HG03521 (cell line): ENCODE measurements at regions not wholly inside any gene's neighbourhood (a gene's known extent, or its start where the extent isn't known, plus 50 kb on each side); places are given as distances from the start of the nearest gene placed in this dataset.

ENCODE experiments used
- ATAC-seq: cut with Tn5 transposase; IDR thresholded peaks from one replicate; pipeline ENCODE4 v1.9.1; 2021; ENCODE audit warnings: mild to moderate bottlenecking, moderate library complexity; ENCODE audit not compliant: unreplicated experiment

DNA sequence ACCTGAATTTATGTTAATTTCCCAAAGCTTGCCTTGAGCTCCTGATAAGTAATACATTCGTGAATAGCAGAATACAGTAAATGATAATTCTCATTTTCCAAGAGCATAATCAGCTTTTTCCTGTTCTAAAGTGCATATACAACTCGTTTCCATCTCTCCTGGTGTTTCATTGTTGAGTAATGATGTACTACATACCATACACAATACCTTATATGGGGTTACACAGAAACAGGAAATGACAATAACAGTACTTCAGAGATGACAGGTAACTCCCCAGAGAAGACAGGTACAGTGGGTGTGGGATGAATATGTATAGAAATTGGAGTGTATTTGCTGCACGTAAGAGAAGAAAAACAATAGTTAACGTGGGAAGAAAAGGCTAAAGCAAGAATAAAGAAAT lies 287.1 kb downstream of the TENT4A start:
- no peak for ATAC-seq

DNA sequence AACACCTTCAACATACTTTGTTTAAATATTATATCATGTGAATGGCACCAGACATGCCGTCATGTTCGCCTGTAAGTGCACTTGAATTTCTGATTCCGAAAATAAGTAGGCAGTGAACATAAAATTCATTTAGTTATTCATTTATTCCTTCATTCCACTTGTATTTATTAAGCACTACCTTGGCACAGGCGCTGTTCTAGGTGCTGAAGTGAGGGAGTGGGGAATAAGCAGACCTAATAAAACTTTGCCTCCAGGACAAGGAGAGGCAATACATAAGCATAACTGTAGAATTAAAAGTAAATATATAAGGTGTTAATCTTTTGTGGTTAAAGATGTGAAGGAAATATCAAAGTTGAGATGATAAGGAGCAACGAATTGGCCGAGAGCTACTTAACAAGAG lies 297.4 kb downstream of the TENT4A start:
- no peak for ATAC-seq

DNA sequence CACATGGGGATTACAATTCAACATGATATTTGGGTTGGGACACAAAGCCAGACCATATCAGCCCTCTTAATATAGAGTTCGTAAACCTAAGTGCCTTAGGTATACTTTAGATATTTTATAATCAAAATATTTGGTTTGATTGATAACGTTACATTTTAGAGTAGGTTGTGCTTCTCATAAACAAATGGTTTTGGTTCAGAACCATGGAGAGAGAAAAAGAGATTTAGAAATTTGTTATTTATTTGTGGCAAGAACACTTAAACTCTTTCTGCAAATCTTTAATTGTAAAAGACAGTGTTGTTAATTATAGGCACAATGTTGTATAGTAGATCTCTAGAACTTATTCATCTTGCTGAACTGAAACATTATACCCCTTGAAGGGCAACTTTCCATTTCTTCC lies 298.8 kb downstream of the TENT4A start:
- no peak for ATAC-seq

DNA sequence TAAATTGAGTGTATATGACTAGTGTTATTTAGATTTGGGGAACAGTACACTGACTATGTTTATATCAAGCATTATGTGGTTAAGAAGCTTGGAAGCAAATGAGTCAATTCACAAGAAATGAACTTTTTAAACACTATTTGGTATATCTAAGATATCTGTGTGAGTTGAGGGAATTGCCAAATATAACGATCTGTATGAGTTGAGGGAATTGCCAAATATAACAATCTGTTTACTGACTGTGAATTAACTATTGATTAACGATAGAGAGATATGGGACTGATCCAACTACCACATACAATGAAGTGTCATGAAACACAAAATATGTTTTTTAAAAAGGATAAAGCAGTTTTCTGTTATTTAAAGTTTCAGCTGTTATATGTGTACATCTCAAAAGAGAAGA lies 301.4 kb downstream of the TENT4A start:
- ATAC-seq = no peak

DNA sequence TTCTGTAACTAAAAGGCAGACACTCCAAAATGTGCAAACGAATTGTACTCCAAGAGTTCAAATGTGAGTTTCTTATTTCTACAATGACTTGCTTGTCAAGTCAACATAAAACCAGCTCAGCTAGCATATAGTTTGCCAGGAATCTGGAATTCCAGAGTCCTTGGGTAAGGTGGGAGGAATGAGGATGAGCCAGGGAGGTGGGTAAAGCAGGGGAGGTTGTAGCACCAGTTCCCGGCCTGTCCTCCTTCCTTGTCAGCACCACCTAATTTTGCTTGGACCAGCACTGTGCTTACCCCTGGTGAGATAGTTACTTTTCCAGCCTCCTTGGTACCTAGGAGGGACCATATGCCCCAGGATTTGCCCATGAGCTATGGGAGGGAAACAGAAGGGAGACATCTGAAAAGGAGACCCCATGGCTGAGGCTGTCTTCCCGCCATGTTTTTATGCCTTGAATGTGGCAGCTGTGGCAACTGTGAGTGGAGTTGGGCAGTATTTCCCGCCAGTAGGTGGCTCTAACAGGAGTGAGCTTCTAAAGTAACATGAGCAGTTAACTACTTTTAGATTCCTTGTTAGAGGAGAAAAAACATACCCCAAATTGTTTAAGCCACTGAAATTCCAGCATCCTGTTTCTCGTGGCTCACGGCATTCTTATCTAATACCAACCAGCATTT lies 302.5 kb downstream of the TENT4A start:
- no peak for ATAC-seq

DNA sequence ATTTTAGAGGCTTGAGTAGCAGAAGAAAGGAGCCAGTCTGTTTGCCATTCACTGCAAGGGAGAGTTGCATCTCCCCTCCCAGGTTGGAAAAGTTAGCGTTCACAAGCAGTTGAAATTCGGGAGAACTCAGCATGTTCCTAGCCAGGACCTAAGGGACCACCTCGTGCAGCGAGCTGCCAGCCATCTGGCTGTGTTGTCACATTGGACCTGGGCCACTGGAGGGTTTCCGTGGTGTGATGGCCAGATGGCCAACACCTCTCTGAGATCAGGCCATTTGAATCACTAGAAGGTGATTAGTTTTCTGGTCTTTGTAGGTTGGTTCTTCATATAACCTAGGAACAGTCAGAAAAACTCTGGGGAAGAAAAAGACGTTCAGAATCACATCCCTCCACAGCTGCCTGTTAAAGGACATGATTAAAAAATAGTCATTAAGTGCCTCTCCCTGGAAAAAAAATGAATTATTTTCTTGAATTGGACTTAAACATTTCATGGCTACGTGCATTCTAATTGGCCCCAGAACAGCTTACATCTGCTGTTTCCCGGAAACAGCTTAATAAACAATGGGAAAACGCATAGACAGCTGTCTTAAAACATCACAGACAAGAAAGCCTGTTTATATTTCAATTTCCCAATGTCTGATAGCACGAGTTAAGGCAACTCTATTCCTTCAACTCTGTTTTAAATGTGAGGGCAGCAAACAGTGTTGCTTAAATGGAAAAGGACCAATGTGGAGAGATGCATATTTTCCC lies 303.9 kb downstream of the TENT4A start:
- ATAC-seq = no peak

DNA sequence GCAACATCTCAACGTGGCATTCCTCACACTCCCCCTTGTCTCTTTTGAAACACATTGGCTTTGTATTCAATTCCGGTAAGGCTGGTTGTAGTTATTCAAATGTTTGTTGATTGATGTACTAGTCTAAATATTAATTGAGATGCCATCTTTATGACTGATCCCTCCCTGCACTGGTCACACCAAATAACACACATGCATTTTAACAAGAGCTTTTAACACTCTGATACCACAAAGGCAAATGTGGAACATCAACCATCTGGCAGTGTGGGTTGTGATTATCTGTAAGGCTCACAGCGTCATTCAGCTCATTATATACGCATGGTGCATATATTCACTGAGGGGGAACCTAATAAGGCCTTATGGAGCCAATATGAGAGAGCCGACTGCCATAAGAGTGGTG lies 305.0 kb downstream of the TENT4A start:
- no peak for ATAC-seq

DNA sequence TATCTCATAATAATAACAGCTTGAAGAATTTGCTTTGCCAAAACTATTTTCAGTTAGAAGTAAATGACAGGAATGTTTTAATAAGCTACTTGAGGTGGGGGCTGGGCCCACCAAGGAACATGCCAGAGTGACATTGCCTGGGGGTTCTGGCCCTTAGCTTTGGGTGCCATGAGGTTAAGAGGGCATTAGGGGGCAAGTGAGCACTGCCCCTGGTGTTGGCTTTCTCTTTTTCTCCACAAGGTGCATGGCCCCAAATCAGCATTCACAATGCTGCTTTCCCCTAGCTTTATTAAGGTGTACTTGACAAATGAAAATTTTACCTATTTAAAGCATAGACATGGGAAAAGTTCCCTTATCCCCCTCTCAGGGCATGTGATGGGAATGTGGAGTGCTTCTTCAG lies 305.4 kb downstream of the TENT4A start:
- no peak for ATAC-seq

DNA sequence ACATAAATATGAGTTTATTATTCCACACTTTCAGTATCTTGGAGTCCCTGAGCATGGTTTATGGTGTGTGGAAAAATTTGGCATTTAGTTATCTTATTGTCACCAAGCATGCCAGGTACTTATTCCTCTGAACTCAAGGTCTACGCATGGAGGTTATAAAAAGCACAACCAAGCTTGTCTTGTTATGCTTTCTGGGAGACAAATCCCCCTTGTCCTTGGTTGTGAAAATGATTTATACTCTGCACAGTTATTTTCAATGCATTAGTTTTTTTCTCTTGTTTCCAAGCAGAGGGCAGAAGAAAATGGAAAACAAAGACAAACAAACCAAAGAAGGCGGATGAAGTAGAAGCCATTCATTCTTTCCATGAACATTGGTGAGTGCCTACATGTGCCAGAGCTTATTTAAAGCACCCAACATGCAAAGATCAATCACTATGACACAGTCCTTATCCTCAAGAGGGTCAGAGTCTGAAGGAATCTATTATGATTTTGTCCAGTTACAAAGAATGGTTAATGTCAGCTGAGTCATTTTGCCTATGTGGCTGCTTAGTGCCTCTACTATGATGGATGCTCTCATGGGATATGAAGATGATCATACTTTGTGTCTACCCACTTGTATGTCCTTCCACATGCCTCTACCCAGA lies 323.1 kb downstream of the TENT4A start:
- ATAC-seq = no peak

DNA sequence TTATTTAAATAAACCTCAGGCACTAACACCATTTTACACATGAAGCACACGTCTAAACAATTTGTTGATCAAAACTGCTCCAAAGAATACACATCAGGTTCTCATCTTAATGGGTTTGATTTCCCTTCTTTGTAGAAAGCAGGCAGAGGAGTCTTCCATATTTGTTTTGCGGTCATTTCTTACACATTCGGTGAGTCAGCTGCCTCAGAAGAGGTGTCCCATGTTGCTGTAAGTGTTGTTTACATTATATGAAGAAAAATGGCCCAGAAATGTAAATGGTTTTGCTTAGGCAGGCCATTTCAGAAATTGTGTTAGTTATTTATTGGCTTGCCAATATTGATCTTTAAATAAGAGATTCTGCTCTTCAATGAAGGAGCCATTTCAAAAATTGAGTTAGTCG lies 325.8 kb downstream of the TENT4A start:
- ATAC-seq = no peak

DNA sequence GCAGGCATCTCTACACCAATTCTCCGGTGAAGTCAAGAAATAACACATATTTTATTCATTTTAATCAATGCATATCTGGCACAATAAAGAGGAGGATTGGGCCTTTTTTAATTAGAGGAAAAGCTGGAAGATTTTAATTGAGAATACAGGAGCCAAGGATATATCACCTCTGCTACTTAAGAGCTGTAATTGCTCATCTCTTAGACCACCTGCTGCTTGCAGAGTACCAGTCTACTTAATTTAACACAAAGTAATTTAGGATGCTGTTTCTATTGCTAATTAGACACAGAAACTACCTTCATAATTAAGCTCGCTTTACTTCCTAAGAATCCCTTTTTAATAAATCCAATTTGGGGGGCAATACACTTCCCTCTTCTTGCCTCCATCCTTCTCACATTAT lies 326.9 kb downstream of the TENT4A start:
- ATAC-seq = no peak

DNA sequence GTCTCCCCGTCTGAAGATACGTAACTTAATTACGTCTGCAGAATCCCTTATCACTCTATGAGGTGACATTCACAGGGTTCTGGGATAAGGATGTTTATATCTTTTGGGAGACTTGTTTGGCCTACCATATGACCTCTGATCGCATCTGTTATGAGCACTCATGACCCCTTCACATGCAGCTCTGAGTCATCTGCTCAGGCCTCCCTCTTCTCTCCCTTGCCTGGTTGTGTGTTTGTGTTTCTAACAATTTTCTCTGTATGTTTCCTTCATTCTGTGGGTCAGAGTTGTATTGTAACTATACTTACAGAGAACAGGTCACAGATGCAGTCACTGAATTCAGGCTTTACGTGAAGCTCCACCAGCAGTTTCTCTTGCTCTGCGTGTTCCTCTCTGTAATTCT lies 330.6 kb downstream of the TENT4A start:
- no peak for ATAC-seq

DNA sequence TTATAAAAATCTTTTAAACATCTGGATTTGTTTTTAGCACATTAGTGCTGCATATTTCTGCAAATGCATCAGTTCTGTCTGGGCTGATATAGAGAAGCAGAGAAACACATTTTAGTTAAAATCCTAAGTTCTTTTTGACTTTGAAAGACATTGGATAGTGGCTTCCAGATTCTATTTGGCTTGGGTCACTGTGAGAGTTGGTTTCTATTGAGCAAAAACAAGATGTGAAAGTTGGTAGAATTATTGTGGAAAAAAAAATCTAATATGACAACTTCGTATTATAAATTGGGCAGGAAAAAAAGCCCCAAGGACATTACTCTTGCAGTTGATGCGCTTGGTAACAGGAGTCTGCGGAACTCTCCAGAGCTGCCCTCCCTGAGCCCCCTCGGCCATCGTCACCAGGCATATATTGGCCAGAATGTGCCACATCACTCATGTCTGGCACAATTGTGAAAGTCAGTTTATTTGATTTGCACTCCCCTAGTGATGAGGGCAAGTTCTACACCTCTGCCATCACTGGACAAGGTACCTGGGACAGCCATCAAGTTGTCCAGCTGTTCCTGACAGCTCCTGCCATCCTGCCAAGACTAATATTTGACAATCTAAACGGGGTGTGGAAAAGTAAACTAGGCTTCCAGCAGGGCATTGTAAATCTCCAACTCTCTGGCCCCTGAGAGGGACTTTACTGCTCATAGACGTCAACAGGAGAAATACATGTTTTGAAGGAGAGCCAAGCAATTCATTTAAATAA lies 334.5 kb downstream of the TENT4A start:
- no peak for ATAC-seq

DNA sequence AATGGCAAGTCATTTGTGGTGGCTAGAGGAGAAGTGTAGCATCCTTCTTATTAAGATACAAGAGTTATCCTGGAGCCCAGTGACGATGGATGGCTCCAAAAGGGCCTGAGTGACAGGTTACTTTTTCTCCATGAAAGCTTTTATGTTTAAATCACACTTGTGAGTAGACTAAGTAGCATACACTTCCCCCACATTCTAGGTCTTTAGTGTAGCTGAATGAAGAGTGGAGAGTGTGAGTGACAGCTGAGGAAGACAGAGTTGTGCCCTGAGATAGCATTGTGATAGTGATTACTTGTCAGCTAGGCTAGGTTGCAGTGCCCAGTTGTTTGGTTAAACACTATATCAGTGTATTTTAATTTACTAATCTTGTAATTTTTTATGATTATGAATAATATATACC lies 337.8 kb downstream of the TENT4A start:
- no peak for ATAC-seq

DNA sequence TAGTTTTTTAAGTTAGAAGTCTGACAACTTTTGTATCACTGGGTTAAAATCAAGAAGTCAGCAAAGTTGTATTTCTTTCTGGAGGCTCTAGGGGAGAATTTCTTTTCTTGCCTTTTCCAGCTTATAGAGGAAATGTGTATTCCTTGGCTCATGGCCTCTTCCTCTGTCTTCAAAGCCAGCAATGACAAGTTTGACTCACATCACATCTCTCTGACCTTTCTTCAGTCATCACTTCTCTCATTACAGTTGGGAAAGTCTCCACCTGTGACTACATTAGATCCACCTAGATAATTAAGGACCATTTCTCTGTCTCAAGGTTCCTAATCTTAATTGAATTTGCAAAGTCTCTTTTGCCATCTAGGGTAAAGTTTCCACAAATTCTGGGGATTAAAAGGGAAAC lies 339.9 kb downstream of the TENT4A start:
- no peak for ATAC-seq

DNA sequence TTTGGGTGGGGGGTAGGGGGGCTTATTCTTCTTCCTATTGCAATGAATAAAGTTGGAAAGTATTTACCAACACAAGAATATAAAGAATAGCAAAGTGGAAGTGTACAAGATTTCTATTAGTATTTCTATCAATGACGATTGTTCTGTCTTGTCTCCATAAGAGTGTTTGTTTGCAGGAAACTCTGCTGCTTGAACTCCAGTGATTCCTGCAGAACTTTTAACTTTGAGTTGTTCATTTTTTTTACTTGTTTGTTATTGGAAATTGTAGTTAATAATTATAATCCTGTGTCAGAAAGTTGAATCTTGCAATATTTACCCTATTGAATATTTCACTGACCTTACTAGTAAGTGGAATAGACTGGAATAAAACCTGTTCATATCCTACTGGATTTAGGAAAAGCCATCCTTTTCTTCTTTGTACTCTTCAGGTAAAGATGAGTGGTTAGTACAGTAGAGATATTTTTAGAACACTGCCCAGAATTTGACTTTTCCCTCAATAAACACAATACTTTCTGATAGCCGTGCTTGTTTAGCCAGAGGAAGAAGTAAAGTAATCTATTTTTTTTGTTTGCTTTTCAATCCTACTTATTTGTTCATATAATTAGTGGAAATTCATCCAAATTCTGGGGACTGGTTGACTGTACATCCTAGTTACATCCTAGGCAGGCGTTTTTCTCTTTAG lies 340.4 kb downstream of the TENT4A start:
- ATAC-seq = no peak

DNA sequence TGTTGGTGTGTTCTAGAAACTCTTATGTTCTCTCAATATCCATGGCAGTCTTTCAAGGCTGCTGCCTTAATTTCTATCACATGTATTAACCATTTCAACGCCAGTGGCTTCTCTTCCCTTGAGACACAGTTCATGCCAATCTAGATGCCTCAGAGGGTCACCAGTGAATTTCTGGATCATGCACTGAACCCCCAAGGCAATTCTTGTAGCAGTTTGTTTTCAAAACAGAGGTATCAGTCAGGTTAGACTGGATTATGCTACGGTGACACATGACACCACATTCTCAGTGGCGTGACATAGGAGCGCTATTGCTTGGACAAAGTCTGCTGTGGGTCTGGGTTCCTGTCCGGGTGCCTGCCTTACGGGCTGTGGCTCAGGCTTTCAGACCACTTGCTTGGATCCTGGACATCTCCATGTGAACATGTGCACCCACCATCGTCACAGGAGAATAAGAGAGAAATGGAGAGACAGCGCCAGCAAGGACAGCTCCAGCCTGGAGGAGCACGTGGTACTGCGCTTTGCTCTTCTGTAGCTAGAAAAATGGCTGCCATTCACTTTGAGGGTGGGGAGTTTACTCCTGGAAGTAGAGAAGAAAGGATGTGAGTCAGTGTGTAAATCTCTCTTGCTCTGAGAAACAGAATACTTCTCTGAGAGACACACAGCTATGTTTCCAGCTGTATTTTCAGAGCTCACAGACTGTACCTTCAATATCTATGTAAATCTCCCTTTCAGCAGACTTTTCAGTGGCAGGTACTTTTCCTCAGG lies 329.3 kb upstream of the ADCY2 start:
- no peak for ATAC-seq

DNA sequence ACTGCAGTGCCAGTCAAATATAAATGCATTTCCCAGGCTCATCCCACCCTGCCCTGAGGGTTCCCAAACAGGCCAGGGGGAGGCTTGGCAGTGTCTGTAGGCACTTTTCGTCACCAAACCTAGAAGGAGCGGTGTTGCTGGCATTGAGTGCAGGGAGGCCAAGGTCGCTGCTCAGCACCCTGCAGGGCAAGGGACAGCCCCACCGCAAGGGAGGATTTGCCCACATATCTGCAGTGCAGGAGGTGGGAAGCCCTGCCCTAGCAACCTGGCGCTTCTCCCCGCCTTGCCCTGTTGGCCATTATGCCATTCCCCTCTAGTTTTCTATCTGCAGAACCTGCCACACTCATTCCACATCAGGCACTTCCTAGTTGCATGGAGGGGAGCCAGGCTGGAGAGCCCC lies 327.8 kb upstream of the ADCY2 start:
- ATAC-seq = no peak

DNA sequence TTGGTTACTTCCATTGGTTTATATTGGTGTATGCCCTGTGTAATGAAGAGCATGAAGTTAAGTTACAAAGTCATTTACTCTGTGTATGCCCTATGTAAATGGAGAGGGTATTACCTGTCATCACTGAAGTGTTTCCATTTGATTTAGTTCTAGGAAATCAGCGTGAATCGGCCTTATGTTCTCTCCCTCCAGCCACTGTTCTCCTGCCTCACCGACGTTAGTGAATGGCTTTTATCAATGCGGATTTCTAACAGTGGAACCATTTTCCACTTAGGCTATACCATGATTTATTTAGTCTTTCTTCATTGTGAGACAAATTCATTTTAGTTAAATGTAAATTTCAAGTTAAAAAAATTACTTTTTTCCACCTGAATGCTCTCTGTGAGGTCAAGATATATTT lies 327.0 kb upstream of the ADCY2 start:
- ATAC-seq = no peak

DNA sequence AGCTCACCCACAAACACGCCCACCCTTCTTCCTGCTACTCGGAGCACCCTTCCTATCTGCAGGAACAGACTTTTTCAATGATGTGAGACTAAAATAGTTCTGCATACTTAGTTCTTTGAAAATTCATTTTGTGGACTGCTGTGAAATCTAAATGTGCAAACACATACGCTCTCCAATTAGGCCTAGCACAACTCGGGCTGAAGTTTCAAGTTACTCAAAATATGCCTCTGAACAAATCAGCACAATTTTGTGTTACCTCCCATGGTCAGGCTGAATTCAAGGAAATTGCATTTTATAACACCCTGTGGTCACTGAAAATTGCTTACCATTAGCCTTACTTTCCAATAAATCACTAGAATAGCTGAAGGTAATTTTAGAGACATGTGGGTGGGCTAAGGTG lies 323.8 kb upstream of the ADCY2 start:
- no peak for ATAC-seq
